Body of pancreas (tissue), 4 donors: ENCODE measurements at regions not wholly inside any gene's neighbourhood (a gene's known extent, or its start where the extent isn't known, plus 50 kb on each side); places are given as distances from the start of the nearest gene placed in this dataset.

Experiments used
- ATAC-seq: fragments of 150-250 bp; one replicate; pipeline ENCODE4 v1.9.1; 2016
- DNase-seq, 4 donors: peaks; one replicate each; pipeline ENCODE4 v3.0.0-alpha.2; 2019
- H3K27ac ChIP-seq, 4 donors: fragments of 200-600 bp; sonication (generic); 1 replicate in 3 of 4; 2 replicates in 1 of 4; pipeline versions ENCODE4 v1.5.1 to v1.6.1; 2016 to 2019; ENCODE audit warnings: mild to moderate bottlenecking in 1 of 4, mixed read lengths in 1 of 4, moderate library complexity in 1 of 4
- H3K27me3 ChIP-seq, 2 donors: fragments of 200-600 bp; sonication (generic); one replicate each; pipeline ENCODE4 v1.6.0; 2016; ENCODE audit warnings: mild to moderate bottlenecking in 1 of 2
- H3K36me3 ChIP-seq, 2 donors: fragments of 200-600 bp; sonication (generic); replicated peaks in 1 of 2; 2 replicates each; pipeline ENCODE4 v1.5.1; 2016; ENCODE audit warnings: low read depth in 2 of 2; ENCODE audit not compliant: insufficient read depth in 1 of 2
- H3K4me1 ChIP-seq: fragments of 200-600 bp; sonication (generic); one replicate; pipeline ENCODE4 v1.6.0; 2016
- H3K4me3 ChIP-seq, 2 donors: fragments of 200-600 bp; sonication (generic); 1 replicate in 1 of 2; 2 replicates in 1 of 2; pipeline ENCODE4 v1.5.1; 2016 to 2019
- H3K9me3 ChIP-seq, 3 donors: fragments of 200-600 bp; sonication (generic); 1 replicate in 2 of 3; 2 replicates in 1 of 3; pipeline ENCODE4 v1.5.1; 2016
- CTCF ChIP-seq, 7 experiments: fragments of 450-650 bp in 4 of 7; fragments of 200-600 bp in 3 of 7; sonication (generic) in 3 of 7; IDR thresholded peaks; one replicate each; pipeline ENCODE4 v1.5.1; 2016 to 2019; ENCODE audit warnings: antibody characterized with exemption in 7 of 7
- POLR2A ChIP-seq, 3 donors: fragments of 450-650 bp; IDR thresholded peaks; one replicate each; pipeline ENCODE4 v1.6.1; 2016; ENCODE audit warnings: antibody characterized with exemption in 3 of 3, mild to moderate bottlenecking in 2 of 3
- WGBS, 2 donors: methylation state at CpG; one replicate each; pipeline ENCODE4 v1.1.5; 2017; 5-methylcytosine and 5-hydroxymethylcytosine counted together
- intact Hi-C: fragments of 100-400 bp; cut with DNase I; formaldehyde crosslinking; loops from one replicate; pipeline ENCODE4 v1.15.1; 2023

- no peak overlapping the region for H3K4me3 ChIP-seq
- no peak for DNase-seq
- no peak overlapping the region for H3K27ac ChIP-seq
- H3K27me3 ChIP-seq: no peaks in the 10 kb centered on the region
- no peaks in the 10 kb centered on the region for H3K36me3 ChIP-seq
- H3K9me3 ChIP-seq: no peaks in the 10 kb centered on the region
- H3K4me1 ChIP-seq: peaks cover 10% of the 10 kb centered on the region
- no peak for ATAC-seq
- TF ChIP-seq POLR2A (IDR thresholded peaks at IDR 0.05) (no peak), CTCF (IDR thresholded peaks at IDR 0.05) (no peak)
- intact Hi-C loops: no loop called here
- 87 to 90% methylated on average over 4 of the region's 4 CpGs for WGBS, 2 donors
Observed at GRCh38 chr11:45075519-45075918, 70.9 kb upstream of the PRDM11 start.

- intact Hi-C loops: no loop called here
- H3K27me3 ChIP-seq: no peaks in the 10 kb centered on the region
- no peak overlapping the region for H3K27ac ChIP-seq
- peaks cover 10% of the 10 kb centered on the region for H3K4me1 ChIP-seq
- no peaks in the 10 kb centered on the region for H3K36me3 ChIP-seq
- ATAC-seq (peak; percentile 69), DNase-seq (peak; percentile 42 to 68 (median 46))
- H3K9me3 ChIP-seq: no peaks in the 10 kb centered on the region
- TF ChIP-seq CTCF (IDR thresholded peaks at IDR 0.05): peak in 4 of 7 experiments; percentile 21 to 30 (median 24)
- no peak for TF ChIP-seq POLR2A (IDR thresholded peaks at IDR 0.05)
- H3K4me3 ChIP-seq: no peak overlapping the region
- WGBS, 2 donors: 50 to 56% methylated on average over 4 of the region's 4 CpGs
Observed at GRCh38 chr11:45075952-45076351, 70.5 kb upstream of the PRDM11 start.

- Histone ChIP-seq H3K4me1 (peaks cover 10% of the 10 kb centered on the region), H3K4me3 (no peak overlapping the region), H3K27me3 (no peaks in the 10 kb centered on the region), H3K36me3 (no peaks in the 10 kb centered on the region), H3K27ac (no peak overlapping the region), H3K9me3 (no peaks in the 10 kb centered on the region)
- intact Hi-C loops: no loop called here
- ATAC-seq (no peak), DNase-seq (no peak)
- TF ChIP-seq POLR2A (IDR thresholded peaks at IDR 0.05): no peak
- TF ChIP-seq CTCF (IDR thresholded peaks at IDR 0.05): no peak
- WGBS, 2 donors: 80 to 87% methylated on average over 2 of the region's 2 CpGs
Observed at GRCh38 chr11:45076761-45077160, 69.7 kb upstream of the PRDM11 start.

- DNase-seq (no peak), ATAC-seq (no peak)
- Histone ChIP-seq H3K4me3 (no peak overlapping the region), H3K27ac (no peak overlapping the region), H3K9me3 (no peaks in the 10 kb centered on the region), H3K36me3 (no peaks in the 10 kb centered on the region), H3K27me3 (no peaks in the 10 kb centered on the region), H3K4me1 (peaks cover 10% of the 10 kb centered on the region)
- TF ChIP-seq CTCF (IDR thresholded peaks at IDR 0.05): no peak
- TF ChIP-seq POLR2A (IDR thresholded peaks at IDR 0.05): no peak
- 74 to 75% methylated on average over 16 of the region's 16 CpGs for WGBS, 2 donors
- intact Hi-C loops: no loop called here
Observed at GRCh38 chr11:45078236-45079074, 68.0 kb upstream of the PRDM11 start.

- no peak for ATAC-seq
- TF ChIP-seq POLR2A (IDR thresholded peaks at IDR 0.05) (no peak), CTCF (IDR thresholded peaks at IDR 0.05) (no peak)
- Histone ChIP-seq H3K4me3 (no peak overlapping the region), H3K9me3 (no peaks in the 10 kb centered on the region), H3K4me1 (peaks cover 10% of the 10 kb centered on the region), H3K27ac (no peak overlapping the region), H3K27me3 (no peaks in the 10 kb centered on the region), H3K36me3 (no peaks in the 10 kb centered on the region)
- intact Hi-C loops: no loop called here
- WGBS, 2 donors: 47 to 48% methylated on average over 4 of the region's 4 CpGs
- DNase-seq: no peak
Observed at GRCh38 chr11:45079075-45079444, 67.4 kb upstream of the PRDM11 start.
